ENCODE measurements at regions not wholly inside any gene's neighbourhood (a gene's known extent, or its start where the extent isn't known, plus 50 kb on each side); places are given as distances from the start of the nearest gene placed in this dataset.
"Not testable (repeated sequence)": the region's sequence is repeated elsewhere in the genome, so short reads cannot be mapped to it uniquely, and the experiment has no call there.

DNA sequence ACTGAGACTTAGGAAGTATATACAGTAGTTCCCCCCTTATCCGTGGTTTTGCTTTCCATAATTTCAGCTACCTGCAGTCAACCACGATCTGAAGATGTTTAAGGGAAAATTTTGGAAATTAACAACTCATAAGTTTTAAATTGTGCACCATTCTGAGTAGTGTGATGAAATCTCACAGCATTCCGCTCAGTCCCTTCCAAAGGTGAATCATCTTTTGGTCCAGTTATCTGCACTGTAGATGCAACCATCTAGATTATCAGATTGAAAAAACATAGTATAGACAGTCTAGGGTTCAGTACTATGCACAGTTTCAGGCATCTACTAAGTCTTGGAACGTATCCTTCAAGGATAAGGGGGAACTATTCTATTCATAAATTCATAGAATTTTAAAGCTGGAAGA, 109.0 kb downstream of the ANXA3 start:
- no peak for DNase-seq

DNA sequence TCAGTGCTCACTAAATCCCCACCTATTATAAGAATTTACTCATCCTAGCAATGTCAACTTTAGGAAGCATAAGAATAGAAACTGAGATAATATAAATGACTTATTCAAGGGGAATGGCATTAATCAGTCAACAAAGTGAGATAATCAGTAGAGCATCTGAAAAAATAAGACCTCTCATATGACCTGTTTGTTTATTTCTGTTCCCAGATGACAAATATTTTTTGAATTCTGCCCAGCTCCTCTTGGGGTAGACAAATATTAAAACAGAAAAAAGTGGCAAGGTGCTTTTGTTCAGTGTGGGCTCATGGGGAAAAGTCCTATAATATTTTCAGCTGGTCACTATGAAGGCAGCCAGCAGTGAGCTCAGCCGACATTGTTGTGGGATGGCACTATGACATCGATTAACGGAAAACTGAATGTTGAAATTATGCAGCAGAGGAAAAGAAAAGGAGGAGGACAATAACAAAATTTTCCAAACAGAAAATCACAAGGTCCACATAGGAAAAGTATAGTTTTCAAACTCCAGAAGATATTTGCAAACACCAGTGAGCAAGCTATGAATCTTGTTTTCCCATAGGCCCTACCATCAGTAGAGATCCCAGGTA, 109.6 kb downstream of the ANXA3 start:
- DNase-seq: no peak

DNA sequence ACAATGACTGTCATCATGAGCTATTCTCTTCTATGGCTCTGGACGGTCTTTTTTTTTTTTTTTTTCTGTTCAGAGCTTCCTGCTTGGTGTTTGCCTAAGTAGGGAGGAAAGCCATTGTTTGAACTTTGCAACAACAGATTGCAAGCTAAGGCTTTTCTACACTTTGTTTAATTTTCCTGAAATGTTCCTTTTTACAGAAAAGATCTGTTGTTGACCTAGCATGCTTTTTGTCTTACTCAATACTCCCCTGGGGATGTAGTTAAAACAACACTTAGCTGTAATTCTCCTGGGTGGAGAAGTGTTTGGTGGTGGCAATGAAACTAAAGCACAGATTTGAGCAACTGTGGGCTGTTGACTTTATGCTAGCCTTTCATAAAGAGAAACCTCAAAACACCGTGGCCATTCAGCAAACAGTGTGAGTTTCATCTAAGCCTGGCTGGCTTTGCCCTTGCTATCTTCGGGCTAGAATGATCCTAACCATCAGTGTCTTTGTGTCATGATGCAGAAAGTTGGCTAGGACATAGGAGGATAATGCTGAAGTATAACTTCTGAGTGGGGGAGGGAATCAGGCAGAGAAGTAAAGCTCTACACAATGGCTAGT, 110.5 kb downstream of the ANXA3 start:
- DNase-seq: no peak

DNA sequence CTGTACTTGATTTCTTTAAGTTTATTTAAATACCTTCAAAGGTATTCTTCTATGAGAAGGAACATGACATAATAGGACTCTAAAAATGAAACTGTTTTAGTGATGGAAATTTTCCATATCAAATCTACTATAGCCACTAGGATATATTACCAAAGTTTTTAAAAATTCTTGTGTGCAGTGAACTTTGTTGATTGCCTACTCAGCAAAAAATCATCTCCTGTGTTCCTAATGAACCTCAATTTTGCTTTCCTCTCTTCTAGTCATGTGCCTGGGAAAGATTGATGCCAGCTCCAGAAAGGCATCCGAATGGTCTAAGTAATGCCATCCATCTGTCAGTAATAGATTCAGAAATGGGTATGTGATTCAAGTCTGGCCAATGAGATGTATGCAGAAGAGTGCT, 111.1 kb downstream of the ANXA3 start:
- no peak for DNase-seq

DNA sequence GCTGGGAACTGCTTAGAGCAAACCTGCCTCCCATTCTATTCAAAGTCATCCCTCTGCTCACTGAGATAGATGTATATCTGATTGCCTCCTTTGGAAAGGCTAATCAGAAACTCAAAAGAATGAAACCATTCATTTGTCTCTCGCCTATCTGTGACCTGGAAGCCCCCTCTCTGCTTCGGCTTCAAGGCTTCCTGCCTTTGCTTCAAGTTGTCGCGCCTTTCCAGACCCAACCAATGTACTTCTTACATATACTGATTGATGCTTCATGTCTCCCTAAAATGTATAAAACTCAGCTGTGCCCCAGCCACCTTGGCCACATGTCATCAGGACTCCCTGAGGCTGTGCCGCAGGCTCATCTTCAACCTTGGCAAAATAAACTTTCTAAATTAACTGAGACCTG, 111.9 kb upstream of the BMP2K start:
- DNase-seq: not testable (repeated sequence)

DNA sequence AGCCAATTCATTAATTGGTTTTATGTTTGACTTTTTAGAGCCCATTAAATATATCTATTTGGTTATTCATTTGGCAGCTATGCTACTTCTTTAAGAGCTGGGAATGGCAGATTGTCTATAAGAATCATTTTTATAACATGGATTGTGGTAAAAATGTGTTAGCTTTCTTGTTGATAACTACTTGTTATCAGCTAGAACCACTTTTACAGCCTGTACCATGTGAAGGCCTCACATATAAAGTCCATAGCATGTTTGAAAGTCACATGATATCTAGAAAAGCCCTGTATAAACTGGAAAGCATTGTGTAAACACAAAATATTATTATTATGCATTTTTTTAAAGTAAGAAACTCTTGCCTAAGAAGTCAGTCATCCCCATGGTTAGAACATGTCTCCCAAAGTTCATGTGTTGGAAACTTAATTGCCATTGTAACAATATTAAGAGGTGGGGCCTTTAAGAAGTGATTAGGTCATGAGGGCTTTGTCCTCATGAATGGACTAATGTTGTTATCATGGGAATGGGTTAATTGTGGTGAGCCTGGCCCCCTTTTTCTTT, 110.9 kb upstream of the BMP2K start:
- DNase-seq: no peak

DNA sequence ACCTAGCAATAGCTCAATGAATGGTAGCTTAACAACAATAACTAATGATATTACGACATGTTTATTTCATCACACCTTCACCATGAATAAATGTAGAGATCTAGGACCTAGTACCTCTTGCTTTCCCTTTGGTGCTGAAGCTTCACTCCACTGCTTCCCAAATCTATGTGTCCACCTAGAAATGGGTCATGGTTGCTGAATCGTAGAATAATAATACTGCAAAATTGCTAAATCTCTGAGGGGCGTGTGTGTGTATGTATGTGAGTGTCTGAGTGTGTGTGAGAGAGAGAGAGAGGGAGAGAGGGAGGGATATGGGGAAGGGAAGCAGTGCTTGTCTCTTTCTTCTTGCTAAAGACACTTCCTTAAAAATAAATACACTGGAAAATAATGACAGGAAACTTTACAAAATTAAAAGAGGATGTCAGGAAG, 109.3 kb upstream of the BMP2K start:
- DNase-seq: no peak

DNA sequence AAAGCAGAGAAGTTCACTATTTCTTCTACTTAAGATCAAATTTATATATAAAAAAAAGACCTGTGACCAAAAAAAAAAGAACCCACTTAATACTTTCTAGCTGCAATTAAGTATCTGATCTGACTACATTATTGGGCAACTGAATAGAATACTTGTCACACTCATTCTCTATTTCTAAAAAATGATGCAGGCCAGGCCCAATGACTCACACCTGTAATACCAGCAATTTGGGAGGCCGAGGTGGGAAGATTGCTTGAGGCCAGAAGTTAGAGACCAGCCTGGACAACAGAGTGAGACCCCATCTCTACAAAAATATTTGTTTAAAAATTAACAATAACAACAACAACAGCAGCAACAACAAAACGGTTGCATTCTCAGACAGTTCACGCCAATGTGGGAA, 108.8 kb upstream of the BMP2K start:
- no peak for DNase-seq

DNA sequence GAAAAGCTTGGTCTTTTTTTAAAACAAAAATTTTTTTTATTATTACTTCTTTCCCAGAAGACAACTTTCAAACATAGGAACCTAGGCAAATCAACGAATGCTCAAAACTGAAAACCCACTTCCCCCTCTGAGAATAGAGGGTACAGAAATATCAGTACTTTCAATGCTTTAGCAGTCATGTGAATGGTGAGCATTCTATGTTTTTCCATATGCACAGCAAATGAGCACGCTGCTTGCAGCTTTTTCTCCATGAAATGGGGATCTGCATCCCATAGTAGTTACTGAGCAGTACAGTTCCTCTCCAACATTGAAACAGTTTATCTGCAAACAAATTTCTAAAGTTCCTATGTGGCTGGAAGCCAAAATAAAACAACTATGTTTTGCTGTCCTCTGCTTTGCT, 108.4 kb upstream of the BMP2K start:
- no peak for DNase-seq

DNA sequence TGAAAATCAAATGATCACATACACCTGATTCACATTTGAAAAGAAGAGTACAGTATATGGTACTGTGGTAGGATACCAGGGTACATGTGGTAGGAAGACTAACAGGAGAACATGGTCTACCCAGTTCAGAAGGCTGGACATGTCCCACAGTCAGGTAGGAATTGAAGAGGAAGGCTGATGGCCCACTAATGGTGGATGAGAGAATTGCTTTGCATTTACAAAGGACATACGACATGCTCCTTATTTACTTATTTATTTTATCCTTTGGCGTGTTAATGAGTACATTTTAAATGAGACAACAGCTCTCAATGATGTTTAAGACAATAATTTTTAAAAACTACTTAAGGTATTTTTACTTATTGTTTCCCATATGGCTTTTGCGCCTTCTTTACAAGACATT, 106.7 kb upstream of the BMP2K start:
- no peak for DNase-seq

DNA sequence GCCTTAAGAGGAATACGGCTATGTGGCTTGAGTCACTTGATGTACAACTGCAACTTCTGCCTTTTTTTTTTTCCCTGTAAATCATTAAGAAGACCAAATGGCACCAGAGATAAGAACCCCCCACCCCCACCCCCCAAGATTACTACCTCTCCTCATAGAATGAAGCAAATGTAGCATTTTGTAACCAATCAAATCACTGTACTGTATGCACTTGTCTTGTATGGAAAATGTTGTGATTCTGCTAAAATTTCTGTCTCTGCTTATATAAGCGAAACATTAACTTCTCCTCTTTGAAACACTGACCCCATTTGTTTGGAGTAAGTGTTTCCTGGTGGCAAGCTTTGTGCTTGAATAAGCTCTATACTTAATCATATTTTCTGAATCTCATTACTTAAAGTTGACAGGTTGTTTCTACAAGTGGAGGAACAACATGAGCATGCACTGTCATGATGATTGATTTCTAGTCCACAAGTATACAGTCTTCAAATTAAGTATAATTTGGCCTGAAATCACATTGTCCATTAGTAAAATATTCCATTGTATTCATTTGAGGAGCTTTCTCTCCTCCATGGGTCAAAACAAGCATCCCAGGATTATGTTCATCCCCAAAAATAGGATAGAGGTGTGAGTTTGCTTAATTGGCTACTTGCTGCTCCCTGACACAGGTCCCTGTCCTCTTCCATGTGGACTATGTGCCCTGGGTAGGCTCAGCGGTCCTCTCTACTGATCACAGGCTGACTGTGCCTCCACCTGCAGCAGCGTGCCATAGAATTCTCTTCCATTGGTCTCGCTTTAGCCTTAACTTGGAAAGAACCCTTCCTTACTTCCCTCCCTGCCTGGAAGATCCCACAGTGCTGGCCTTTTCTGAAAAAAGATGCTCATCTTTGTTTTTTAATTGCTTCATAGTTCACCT, 104.0 kb upstream of the BMP2K start:
- DNase-seq: no peak

DNA sequence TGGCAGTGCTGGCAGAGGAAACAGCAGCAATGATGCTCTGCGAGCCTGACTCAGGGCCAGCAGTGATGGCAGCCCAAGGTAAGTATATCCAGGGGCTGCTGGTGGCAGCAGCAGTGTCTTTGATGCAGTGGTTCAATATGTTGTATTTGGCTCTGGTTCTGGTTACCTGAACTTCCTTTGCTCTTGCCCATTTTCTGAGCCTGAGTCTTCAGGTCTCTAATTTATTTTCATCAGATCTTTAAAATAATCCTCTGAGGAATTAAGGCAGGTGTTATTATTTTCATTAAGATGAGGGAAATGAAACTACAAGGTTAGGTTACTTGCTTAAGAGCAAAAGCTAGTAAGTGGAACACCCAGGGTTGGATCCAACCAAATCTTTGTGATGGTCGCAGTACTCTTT, 102.8 kb upstream of the BMP2K start:
- DNase-seq: no peak

DNA sequence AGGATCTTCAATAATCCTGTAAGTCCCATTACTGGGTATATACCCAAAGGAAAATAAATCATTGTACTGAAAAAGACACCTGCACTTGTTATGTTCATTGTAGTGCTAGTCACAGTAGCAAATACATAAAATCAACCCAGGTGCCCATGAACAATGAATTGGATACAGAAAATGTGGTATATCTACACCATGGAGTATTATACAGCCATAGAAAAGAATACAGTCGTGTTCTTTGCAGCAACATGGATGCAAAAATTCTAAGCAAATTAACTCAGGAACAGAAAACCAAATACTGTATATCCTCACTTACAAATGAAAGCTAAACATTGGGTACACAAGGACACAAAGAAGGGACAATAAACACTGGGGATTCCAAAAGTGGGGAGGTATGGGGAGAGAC, 100.8 kb upstream of the BMP2K start:
- no peak for DNase-seq

DNA sequence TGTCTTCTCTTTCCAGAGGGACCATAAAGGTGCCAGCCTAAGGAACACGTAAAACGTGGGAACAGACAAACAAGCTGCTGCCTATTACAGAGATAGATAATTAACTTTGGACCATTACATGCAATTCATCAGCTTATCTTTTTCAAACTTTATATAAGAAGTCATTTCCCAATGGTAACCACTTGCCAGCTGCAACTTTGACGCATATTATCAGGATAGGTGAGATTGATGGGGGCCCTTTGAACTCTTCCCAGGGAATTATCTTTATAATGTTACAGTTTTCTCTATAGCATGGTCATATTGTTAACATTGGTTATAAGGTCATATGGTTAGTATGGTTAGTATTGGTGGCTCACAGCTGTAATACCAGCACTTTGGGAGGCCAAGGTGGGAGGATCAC, 94.1 kb upstream of the BMP2K start:
- DNase-seq: no peak

DNA sequence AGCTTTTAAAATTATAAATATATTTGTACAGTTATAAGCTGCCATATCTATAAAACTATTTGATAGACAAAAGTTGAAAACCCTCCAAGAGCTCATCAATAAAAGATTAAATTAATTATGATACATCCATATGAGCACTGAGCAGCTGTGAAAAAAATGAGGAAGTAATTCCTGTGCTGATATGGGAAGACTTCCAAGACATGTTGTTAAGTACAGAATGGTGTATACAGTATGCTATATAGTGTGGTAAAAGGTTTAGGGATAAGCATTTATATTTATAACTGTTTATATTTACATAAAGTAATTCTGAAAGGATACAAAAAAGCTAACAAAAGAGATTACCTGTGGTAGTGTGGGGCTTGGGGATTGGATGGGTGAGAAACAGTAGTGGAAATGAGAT, 92.8 kb upstream of the BMP2K start:
- no peak for DNase-seq

DNA sequence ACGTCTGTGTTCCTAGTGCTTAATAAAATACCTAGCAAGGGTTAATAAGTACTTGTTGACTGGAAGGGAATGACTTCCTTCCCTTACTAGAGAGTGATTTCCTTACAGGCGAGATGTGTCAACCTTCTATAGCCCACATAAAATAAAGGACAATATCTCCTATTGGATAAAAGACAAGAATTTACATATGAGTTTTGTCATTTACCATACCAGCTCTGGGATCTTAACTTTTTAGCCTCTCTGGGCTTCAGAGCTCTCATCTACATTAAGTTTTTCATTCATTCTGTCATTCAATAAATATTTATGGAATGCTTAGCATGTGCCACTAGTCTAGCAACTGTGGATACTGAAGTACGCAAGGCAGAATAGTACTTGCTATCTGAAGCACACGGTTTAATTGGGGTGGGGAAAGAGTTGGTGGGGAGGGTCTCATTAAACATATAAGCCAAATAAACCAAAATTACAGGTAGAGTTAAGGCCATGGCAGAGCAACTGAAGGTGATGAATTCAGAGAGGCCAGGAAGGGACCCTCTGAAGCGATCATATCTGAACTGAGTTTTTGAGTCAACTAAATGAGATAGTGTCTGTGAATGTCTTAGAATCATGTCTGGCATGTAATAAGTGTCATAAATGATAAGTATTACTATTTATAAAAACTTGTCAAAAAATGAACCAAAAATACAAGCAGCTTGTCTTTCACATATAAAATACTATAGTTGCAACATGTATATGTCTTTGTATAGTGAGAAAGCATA, 91.6 kb upstream of the BMP2K start:
- no peak for DNase-seq

DNA sequence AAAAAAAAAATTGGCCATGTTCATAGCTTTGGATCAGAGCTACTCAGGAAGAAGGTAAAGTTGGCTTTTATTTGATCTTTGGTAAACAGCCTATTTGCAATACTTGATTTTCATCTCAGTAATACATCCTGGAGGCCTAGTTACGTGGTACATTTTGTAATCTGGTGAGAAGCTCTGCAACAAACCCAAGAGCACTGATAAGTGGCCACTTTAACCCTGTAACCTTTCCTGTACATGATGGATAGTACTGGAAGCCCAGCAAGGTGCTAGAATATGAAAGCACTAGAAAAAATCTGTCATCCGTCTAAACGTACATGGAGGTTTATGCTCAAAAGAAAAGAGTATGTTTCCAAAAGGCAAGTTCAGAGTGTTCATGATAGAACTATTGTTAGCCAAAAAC, 88.3 kb upstream of the BMP2K start:
- no peak for DNase-seq

DNA sequence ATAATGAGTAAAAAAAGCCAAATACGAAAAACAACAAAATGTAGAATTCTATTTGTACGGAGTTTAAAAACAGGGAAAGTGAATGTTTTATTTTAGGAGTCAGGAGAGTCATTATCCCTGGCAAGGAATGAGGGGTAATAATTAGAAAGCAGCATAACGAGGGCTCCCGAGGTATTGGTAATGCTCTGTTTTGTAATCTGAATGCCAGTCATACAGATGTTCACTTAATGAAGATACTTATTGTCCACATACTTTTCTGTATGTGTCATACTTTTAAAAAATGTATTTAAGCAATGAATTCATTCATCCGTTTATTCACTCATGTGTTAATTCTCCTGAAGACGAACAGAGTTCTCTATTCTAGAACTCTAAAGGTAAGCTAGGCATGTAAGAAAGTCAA, 87.8 kb upstream of the BMP2K start:
- no peak for DNase-seq

DNA sequence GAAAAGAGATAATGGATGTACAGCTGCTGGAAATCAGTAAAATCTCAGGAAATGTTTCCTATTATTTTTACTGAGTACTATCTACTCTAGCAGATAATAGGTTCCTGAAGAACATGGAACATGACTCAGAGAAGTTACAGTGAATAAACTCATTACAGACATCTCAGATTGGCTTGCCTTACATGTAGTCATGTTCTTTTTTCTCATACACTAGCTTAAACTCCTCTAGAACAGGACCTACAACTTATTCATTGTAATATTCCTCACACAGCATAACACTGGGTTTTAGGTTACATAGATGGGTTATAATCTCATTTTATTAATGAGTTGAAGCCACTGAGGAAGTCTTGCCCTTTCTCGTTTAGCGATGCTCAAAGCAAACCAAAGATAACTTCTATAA, 86.9 kb upstream of the BMP2K start:
- no peak for DNase-seq

DNA sequence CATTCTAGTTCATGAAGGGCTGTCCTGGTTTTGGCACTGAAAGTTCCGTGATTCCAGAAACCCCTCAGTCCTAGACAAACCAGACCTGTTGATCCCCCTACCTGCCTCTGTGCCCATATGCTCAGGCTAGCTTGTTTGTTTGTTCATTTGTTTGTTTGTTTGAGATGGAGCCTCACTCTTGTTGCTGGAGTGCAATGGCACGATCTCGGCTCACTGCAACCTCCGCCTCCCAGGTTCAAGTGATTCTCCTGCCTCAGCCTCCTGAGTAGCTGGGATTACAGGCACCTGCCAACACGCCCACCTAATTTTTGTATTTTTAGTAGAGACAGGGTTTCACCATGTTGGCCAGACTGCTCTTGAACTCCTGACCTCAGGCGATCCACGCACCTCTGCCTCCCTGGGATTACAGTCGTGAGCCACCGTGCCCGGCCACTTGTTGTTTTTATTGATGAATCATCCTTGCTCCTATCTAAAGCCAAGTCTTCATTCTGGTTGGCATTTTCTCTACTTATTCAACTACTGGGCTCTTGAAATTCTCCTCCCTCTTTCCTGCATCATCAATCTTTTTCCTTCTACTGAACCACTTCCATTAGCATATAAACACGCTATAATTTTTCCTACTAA, 86.3 kb upstream of the BMP2K start:
- DNase-seq: no peak

DNA sequence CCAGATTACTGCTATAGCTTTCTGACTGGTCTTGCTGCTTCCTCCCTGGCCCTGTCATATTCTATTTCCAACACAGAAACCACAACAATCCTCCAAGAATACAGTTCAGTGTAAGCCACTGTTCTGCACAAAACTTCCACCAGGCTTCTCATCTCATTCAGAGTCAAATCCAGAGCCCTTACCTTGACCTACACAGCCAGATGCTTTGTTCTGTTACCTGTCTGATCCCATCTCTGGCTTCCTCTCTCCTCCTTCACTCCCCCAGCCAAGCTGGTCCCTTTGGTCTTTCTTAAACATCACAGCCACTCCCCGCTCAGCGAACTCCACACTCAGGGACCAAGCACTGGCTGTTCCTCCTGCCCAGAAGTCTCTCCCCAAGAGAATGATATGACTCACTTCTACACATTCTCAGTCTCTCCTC, 84.8 kb upstream of the BMP2K start:
- DNase-seq: no peak

DNA sequence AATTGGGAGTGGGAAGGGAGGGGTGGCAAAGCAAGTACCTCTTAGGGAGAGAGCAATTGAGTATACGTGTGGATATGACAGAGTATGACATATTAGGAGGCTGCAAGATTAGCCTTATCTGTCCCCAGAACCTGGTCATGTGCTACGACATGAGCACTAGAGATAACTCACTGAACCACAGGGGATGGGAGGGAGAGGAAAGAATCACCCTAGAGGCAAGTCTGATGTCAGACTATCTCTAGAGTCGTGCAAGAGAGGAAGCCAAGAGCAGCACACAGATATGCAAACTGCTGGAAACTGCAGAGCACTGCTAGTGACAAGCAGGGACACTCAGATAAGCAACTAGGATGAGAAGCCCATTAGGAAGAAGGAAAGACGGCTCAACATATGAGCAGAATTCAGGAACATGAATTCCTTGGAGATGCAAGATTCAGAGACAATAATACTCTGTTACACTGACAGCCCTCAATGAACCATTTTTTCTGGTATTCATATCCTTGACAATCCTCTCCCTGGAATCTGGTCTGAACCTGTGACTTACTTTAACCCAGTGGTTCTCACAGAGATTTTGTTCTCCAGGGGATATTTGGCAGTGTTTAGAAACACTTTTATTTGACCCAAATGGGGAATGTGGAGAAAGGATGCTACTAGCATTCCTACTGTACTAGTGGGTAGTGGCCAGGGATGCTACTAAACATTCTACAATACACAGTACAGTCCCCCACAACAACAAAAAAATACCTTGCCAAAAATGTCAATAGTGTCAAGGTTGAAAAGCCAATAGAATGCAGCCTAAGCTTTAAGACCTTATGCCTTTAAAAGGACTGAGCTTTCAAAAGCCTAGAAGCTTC, 84.0 kb upstream of the BMP2K start:
- no peak for DNase-seq
